NCI-H2107 (cell line): ENCODE measurements at regions not wholly inside any gene's neighbourhood (a gene's known extent, or its start where the extent isn't known, plus 50 kb on each side); places are given as distances from the start of the nearest gene placed in this dataset.
A peak's percentile ranks its signal among the peaks of the same experiment; 100 is the strongest.
"Not testable (repeated sequence)": the region's sequence is repeated elsewhere in the genome, so short reads cannot be mapped to it uniquely, and the experiment has no call there.

Experiments
- DNase-seq: peaks from one replicate; lab custom pipeline; 2025; lab: John Stamatoyannopoulos, UW

DNA sequence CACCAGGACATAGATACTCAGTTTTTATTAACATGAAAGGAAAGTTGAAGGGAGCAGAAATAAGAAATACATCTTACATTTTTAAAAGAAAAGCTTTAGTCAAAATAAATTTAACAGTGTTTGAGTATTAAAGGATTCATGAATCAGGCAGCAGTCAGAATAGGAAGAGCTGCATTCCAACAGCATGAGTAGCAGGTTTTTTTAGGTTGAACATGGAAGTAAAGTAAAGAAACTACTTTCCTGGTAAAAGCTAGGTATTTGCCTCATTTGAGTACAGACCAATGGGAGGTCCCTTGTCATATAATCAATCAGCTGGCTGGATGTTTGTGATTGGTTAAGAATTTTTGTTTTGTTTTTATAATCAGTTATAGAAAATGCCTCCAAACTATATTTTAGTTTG, 645.9 kb upstream of the INTU start:
- DNase-seq = no peak

DNA sequence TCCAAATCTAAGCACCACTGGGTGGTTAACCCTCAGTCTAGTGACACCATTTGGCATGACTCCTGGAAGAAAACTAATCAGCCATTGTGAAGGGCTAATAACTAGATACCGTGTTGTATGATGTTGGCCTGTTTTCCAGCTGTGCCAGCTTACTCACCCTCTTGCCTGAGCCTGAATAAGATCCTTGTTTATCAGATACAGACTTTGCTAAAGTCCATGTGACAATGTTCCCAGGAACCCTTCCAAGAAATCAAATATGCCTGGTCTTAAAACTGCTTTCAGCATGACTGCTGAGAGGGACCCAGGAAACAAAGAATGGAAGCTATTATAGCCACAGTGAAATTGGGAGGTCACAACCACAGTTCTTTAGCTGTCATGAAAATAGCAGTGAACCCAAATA, 640.8 kb upstream of the INTU start:
- no peak for DNase-seq

DNA sequence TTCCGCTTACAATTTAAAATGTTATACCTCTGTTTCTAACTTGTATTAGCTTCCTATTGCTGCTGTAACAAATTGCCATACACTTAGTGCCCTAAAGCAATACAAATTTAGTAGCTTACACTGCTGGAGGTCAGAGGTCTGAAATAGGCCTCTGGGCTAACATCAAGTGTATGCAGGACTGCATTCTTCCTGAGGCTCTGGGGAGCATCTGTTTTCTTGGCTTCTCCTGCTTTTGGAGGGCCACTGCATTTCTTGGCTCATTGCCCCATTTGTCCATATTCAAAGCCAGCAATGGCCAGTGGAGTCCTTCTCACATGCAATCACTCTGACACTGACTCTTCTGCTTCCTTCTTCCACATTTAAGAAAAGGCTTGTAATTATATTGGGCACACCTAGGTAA, 639.8 kb upstream of the INTU start:
- no peak for DNase-seq

DNA sequence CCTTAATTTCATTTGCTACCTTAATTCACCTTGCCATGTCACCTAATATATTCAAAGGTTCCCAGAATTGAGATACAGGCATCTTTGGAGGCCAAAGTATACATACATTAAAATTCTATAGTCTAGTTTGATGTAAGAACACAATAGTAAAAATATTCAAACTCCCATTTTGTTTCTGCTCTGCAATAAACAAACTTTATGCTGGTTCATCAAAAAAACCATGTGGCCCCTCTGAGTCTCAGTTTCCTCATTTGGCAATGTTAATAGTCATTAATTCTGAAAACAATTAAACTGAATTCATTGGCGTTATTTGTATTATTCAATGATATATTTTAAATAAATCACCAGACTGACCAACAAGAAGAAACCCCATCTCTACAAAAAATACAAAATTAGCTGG, 639.4 kb upstream of the INTU start:
- no peak for DNase-seq

DNA sequence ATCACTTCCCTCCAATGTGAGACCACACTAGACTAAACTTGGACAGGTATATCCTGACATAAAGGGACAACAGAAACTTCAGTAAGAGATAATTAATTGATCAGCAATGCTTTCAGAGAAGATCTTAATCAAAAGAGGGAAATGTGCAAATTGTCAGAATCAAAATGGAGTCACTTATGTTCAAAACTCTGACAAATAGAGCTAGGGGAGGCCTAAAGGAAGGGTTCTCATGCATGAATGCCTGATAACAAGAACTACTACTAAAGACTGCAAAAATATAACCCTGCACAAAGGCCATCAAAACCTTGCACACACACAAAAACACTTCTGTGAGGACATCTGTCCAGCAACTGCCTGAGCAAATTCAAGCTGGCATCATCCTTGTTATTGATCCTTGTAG, 637.5 kb upstream of the INTU start:
- no peak for DNase-seq

DNA sequence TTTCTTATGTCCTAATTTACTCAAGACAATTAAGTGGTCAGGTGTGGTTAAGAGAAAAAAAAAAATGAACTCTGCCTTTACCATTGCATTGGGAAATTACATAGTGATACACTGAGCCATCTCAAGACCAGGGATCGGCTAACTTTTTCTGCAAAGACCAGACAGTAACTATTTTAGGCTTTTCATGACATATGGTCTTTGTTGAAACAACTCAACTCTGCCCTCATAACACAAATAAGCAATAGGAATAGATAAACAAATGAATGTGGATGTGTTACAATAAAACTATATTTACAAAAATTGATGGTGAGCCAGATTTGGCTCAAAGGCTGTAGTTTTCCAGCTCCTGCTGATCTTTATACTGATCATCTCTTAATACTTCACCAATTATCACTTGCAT, 632.6 kb upstream of the INTU start:
- DNase-seq = no peak

DNA sequence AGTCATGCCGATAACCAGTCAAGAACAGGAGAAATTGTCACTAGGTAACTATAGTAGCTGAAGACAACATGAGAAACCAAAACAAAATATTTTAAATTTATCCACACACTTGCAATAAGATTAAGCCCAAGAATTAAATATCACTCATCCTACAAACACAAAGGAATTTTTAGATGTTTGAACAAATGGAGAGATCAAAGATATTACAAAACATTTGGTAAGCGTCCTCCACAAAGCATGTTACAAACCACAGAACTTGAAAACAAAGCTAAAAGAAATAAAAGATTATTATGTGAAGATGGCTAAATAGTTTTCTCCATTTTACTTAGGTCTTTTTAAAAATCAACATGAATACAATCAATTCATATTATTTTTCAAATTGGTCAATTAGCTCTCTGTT, 631.9 kb upstream of the INTU start:
- DNase-seq = no peak

DNA sequence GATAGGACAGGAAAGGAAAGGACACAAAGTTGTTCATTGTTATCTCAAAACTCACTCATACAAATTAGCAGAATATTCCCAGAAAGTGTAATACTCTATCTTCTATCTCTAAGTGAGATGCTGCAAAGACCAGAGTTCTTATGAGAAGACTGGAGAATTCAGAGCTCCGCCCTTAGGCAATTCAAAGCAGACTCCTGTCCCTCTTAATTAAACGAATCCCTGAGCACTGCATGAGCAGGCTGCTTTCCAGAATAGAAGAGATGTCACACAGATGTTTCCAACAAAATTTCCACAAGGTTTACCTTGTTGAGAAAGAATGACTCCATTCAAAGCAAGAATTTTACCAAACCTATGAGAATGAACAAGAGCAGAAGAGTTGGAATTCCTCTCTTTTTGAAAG, 630.8 kb upstream of the INTU start:
- no peak for DNase-seq

DNA sequence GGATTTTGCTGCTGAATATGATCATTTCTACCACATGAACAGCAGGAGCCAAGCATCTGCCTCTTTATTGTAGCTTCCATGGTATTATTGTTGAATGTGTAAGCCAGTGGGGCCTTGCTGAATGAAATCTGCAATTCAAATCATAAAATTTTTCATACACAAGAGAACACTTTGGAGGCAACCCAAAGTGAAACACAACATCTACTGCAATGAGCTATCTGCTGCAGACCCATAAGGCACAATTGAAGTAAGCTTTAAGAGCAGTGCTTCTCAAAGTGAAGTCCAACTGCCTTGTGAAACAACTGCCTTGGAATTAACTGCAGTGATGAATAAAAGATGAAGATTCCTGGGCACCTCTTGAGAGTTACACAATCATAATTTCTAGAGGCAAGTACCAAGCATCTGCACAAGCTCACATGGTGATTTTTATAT, 626.3 kb upstream of the INTU start:
- no peak for DNase-seq

DNA sequence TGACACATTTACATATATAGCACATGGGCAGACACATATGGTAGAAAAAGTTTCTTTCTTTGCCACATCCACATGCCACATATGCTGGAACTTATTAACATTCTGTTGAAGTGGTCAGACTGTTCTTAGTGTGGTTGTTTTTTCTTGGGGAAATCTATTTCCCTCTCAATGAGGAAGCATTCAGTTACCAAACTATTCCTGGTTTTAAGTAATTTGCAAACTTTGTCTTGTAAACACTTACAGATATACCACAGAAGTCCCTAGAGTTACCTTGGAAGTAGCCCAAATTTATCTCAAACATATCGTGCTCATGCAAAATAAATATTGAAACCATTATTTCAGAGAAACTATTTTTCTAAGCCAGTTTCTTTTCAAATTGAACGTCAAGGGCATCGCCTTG, 625.5 kb upstream of the INTU start:
- DNase-seq = no peak

DNA sequence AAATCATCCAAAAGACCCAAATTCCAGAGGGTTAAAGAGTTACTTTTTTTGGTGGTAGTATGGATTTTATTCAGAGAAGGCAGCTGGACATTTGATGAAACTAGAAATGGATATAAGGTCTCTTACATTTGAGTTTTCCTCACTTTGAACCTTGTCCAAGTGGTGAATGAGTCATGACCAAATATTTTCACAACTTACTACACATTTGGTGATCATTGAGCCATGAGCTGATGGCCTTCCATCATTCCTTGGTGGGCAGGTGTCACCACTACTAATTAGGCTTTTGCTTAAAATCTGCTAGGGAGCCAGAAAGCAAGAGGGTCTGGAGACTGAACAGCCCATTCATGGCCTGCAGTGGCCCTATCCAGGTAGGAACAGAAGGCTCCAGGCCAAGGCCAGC, 620.2 kb upstream of the INTU start:
- DNase-seq = no peak

DNA sequence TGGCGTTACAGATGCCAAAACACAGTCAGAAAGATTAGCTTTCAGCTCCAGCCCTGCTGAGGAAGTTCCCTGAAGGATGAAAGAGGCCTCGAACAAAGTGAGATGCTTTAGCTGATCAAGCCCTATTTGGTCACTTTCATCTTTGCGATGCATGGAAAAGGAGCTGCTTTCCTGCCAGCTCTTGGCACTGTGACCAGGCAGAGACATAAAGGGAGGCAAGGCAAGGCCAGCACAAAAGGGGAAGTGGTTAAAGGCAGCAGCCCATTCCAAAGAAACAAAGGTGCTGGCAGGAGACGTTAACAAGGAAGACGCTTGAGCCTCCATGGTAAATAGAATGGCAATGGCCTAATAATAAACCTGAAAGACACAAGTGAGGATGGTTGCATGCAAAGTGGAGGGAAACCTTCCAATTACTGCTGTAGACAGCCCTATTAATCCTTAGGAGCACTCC, 617.1 kb upstream of the INTU start:
- no peak for DNase-seq

DNA sequence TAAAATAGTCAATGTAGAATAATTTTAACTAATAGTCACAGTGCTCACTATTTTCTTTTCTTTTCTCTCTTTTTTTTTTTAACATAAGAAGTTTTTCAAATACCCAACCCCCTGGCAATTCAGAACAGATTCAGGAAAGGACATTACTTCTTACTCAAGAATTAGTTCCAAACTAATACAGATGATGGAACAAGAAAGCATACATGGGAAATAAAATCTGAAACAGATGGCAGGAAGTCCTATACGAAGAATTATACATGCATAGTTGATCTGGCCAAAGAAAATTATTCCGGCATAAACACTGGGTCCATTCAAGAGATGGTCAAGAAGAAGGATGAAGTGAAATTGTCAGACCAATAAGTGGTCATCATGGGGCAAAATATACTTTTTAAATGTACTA, 614.4 kb upstream of the INTU start:
- no peak for DNase-seq

DNA sequence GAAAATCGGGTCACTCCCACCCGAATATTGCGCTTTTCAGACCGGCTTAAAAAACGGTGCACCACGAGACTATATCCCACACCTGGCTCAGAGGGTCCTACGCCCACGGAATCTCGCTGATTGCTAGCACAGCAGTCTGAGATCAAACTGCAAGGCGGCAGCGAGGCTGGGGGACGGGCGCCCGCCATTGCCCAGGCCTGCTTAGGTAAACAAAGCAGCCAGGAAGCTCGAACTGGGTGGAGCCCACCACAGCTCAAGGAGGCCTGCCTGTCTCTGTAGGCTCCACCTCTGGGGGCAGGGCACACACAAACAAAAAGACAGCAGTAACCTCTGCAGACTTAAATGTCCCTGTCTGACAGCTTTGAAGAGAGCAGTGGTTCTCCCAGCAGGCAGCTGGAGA, 611.9 kb upstream of the INTU start:
- DNase-seq = not testable (repeated sequence)

DNA sequence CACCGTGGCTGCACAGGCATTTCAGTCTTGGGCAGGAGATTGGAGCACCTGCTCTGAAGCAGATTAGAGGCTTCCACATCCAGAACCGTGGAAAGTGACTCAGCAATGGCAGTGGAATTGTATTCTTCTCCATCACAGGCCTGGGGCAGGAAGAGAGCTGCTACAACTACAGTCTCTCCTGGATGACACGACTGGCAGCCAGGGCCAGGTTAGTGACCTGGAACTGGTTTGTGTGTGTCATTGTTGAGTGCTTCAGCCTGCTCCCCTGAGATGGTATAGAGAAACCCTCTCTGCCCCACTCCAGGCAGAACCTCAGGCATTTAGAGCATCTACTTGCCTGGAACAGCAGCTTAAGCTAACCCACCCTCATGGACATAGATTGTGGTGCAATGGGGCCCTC, 596.5 kb upstream of the INTU start:
- no peak for DNase-seq

DNA sequence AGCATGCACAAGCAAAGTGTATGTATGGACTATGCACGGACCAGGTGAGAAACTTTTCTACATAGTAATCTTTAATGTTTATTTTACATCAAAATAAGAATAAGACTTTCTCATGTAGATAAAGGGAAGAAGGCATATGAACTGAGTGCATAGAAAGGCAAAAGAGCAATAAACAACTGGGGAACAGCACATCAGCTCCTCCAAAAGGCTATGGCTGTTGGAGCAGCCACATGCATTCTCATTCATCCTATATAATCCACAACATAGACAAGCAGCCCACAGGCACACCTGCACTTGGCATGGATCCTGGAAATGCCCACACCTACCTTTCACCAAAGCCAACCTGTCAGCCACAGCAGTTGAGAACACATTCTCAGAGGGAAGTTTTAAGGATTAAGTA, 586.9 kb upstream of the INTU start:
- DNase-seq = no peak

DNA sequence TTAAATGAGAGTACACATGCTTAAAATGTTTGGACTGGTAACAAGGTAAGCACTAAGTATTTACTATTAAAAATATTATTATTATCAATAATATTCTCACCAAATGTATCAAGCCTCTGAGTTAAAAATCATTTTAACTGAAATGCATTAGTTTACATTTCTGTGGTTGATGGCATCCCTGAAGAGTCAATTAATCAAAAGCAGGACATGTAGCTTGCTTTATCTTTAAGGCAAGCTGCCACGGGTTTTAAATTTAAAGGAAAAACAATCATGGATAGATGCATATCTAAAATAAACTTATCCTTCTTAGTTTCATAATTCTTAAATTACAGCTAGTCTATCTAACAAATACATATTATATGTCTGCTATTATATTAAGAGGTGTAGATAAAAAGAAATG, 584.8 kb upstream of the INTU start:
- DNase-seq = no peak

DNA sequence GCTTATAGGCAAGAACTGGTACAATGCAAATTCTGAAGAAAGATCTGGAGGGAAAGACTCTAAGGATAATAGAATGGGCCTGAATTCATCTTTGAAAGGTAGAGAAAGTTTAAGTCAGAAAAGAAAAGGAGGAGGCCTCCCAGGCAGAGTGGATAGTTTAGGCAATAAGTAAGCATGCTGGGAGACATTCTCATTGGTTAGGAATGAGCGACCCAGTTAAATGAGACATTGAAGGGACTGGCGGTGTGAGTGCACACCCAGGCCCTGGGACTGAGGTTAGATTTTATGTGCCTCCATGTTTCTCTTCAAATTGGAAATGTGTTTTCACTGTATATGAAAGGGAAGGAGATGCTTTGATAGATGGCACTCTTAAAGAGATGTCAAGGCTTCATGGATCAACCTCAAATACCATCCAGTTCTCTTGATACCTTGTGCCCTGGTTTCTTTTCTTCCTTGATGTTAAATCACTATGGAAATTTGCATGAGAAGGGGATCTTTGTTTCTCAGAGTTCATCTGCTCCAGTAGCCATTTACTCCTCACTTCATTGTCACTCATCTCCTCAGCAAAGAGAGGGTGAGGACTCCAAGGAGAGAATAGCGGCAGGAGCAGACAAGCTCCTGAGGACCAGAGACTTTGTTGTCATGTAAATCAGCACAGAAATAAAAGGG, 584.2 kb upstream of the INTU start:
- DNase-seq = no peak

DNA sequence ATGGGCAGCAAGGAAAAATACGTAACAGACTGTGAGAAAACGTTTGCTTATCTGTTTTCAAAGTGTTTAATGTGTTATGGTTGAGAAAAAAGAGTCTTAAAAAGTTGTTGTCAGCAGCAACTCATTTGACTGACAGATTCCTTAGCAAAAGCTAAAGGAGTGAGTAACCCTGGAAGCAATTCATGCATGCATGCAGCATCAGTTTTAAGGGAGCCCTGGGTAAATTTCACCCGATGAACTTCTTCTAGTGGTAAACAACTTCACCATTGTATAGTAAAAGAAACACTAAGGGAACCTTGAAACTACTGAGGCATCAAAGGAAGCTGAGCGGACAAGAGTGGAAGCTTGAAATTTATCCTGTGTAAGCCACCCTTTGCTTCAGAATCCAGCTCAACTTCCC, 583.2 kb upstream of the INTU start:
- DNase-seq = no peak

DNA sequence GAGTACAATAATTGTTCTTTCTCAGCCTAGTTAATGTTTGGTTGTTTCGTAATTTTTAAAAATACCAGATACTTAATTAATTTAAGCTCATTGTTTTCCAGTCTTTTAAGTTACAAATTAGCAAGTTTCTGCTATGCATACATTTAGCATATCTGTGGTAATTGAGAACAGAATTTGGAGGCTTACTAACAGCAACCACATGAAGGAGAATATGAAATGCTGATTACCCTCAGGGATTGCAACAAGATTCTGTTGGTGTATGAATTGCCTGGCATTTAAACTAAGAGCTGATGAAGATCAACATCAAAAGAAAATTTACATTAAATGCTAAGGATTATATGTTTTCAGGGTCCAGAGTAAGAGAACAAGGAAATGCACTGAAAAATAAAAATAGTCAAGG, 580.0 kb upstream of the INTU start:
- no peak for DNase-seq

DNA sequence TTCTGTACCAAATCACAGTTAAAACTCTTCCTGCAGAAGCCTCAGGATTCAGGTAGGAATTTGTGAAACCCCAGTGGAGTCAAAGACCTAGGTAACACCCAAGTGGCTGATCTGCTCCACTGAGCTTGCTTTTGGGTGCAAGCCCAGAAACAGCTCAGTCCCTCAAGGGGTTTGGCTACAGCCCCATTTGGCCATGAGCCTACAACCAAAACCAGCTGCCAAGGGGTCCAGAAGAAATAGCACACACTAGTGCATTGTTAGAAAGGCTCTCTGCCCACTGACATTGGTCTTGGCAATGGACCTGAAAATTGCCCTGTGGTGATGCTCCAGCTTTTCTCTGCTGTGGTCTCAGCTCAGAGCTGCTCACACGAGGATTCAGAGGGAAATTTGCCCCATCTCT, 577.4 kb upstream of the INTU start:
- peak; percentile 1 for DNase-seq

DNA sequence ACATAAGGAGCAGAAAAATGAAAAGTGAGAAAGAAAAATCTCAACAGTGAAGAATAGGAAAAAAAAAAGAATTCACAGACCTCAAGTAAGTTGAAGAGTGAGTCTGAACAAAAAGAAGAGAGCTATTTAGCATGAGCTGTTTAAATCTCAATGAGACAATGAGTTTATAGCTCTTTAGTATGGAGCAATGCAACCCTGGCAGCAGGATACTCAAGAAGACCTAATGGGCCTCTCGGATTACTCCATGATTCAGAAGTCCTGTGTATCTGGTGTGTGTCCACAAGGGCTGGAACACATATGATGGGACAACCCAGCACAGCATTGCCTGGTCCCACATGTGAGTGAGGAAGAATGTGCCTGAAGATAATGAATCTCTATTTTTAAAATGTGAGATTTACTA, 563.1 kb upstream of the INTU start:
- DNase-seq = no peak

DNA sequence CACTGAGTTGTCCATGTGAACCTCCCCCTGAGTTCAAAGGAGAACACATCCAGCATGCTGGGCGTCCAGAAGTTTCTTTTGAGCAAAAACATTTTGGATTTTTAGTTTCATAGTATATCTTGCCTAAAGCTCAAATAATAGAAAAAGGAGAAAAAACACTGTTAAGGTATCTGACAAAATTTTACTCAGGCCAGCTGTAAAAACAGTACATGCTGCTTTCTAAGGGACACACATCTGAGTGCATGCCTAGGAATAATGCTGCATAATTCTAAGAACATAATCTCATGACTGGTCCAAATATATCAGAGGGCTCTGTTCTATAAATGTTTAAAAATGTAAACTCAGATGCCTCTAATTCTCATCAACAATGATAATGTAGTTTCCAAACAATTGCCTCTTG, 561.3 kb upstream of the INTU start:
- no peak for DNase-seq

DNA sequence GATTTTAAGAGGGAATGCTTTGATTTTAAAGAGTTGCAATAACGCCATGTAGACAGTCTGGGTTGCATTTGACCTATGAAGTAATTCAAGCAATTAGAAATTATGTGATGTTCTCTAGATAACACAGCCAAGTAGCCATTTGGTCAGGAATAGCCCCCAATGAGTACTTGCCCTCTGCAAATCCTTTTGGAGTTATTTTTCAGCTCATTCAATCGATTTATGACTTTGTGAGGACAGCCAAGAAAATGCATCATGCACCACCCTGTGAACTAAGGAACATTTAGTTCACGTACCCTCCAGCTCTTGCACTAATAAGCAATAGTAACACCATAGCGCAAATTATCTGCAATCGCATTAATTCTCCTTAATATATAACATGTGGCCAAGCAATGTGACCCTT, 552.6 kb upstream of the INTU start:
- no peak for DNase-seq

DNA sequence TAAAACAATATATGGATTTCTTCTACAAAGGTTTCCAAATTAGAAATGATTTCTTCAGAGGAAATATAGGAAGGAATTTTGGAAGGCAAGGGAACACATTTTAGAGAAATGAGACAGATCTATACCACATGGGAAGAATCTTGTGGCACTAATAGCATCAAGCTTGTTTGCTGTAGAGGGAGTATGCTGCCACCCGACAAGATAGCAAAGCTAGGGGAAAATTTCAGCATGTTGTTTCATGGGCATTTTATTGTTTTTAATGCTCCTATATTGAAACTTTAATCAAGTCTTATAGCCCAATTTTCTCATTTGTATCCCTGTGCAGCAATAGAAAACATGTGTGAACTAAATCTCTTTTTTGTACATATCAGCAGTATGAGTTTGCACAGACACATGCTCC, 551.7 kb upstream of the INTU start:
- DNase-seq = no peak
